ENCODE measurements at regions not wholly inside any gene's neighbourhood (a gene's known extent, or its start where the extent isn't known, plus 50 kb on each side); places are given as distances from the start of the nearest gene placed in this dataset.

DNA sequence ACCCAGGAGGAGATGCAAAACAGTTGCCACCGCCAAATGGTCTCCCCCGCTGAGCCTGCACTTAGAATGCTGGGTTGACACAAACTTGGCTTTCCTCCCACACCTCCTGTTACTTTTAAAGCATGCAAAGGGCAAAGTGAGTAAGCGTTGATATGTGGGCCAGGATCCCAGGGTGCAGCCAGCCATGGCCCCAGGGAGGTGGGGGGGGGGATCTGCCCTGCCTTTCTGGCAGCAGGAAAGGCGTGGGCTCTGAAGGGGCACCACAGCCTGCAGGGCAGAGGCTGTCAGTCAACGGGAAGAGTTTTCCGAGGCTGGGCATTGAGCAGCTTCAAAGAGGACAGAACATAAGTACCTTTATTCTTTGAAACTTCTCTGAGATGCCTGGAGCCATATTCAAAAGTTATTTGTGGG, 142.3 kb downstream of the ABCC12 start:
- no peaks in the 10 kb centered on the region for H3K36me3 Mint-ChIP-seq (ENCODE audit: insufficient read depth, unreplicated experiment)
- no peak overlapping the region for H3K4me3 Mint-ChIP-seq (ENCODE audit: unreplicated experiment)
- Histone ChIP-seq H3K36me3 (ENCODE audit: control insufficient read depth, insufficient read depth, low read length) (no peaks in the 10 kb centered on the region), H3K4me1 (no peaks in the 10 kb centered on the region), H3K4me3 (ENCODE audit: low read depth, low read length) (no peak overlapping the region), H3K9me3 (no peaks in the 10 kb centered on the region), H3K27me3 (replicated peaks; ENCODE audit: control insufficient read depth, insufficient read depth, low read length) (no peaks in the 10 kb centered on the region)
- no peak for DNase-seq
- ChIA-PET CTCF (no interaction called here), POLR2A (no interaction called here)
- BruUV-seq (replicated peaks), result no TSS peak
- H3K27ac Mint-ChIP-seq (ENCODE audit: unreplicated experiment), result no peak overlapping the region
- intact Hi-C loops (cut with micrococcal nuclease; ENCODE audit: unreplicated experiment), result no loop called here
- TF ChIP-seq, protein P1, sequence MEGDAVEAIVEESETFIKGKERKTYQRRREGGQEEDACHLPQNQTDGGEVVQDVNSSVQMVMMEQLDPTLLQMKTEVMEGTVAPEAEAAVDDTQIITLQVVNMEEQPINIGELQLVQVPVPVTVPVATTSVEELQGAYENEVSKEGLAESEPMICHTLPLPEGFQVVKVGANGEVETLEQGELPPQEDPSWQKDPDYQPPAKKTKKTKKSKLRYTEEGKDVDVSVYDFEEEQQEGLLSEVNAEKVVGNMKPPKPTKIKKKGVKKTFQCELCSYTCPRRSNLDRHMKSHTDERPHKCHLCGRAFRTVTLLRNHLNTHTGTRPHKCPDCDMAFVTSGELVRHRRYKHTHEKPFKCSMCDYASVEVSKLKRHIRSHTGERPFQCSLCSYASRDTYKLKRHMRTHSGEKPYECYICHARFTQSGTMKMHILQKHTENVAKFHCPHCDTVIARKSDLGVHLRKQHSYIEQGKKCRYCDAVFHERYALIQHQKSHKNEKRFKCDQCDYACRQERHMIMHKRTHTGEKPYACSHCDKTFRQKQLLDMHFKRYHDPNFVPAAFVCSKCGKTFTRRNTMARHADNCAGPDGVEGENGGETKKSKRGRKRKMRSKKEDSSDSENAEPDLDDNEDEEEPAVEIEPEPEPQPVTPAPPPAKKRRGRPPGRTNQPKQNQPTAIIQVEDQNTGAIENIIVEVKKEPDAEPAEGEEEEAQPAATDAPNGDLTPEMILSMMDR (IDR thresholded peaks at IDR 0.05; ENCODE audit: insufficient read depth in 1 of 2, low read depth in 1 of 2, low read length in 1 of 2, severe bottlenecking in 1 of 2, unreplicated experiment in 1 of 2), result no peak
- peaks cover 2% of the 10 kb centered on the region for H3K27me3 Mint-ChIP-seq (ENCODE audit: insufficient read depth, unreplicated experiment)
- no peaks in the 10 kb centered on the region for H3K4me1 Mint-ChIP-seq (ENCODE audit: low read depth, unreplicated experiment)
- H3K9me3 Mint-ChIP-seq (ENCODE audit: unreplicated experiment), result no peaks in the 10 kb centered on the region

DNA sequence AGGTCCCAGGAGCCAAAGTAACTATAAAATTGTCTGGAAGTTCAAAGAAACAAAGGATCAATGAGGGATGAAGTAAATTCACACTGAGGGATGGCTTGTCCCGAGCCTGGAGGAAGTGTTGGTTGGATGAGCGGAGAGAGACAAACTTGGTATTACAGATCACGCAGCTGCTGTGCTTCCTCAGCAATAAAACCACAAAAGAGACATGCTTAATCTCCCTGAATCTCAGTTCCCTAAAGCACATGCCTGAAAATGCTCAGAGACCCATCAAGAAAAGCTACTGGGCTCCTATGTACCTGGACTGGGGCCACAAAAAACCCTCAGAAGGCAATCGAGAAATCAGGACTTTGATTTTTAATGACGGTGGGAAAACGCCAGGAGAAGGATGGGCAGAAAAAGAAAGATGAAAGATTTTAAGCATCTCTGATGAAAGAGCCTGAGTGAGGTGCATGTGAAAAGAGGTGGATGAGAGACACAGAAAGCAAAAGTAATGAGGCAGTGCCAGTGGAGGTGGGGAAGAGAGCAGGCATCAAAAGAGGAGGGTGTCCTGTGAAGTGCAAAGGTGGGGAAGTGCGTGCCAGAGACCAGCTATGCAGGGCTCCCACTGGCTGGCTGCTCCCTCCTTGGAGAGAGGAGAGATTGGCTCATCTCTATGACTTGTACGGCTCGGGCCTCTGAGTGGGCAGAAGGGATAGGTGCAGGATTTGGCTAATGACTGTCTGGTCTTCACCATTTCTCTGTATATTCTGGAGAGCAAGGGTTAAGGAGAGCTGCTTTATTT, 143.7 kb downstream of the ABCC12 start:
- TF ChIP-seq, protein P1 (IDR thresholded peaks at IDR 0.05; ENCODE audit: insufficient read depth in 1 of 2, low read depth in 1 of 2, low read length in 1 of 2, severe bottlenecking in 1 of 2, unreplicated experiment in 1 of 2), result no peak
- Histone ChIP-seq H3K4me1 (no peaks in the 10 kb centered on the region), H3K4me3 (ENCODE audit: low read depth, low read length) (no peak overlapping the region), H3K27me3 (replicated peaks; ENCODE audit: control insufficient read depth, insufficient read depth, low read length) (no peaks in the 10 kb centered on the region), H3K36me3 (ENCODE audit: control insufficient read depth, insufficient read depth, low read length) (no peaks in the 10 kb centered on the region), H3K9me3 (no peaks in the 10 kb centered on the region)
- no peak overlapping the region for H3K27ac Mint-ChIP-seq (ENCODE audit: unreplicated experiment)
- H3K27me3 Mint-ChIP-seq (ENCODE audit: insufficient read depth, unreplicated experiment), result peaks cover 2% of the 10 kb centered on the region
- CTCF ChIA-PET, result no interaction called here
- no peaks in the 10 kb centered on the region for H3K4me1 Mint-ChIP-seq (ENCODE audit: low read depth, unreplicated experiment)
- no peak for DNase-seq
- no peaks in the 10 kb centered on the region for H3K9me3 Mint-ChIP-seq (ENCODE audit: unreplicated experiment)
- no peaks in the 10 kb centered on the region for H3K36me3 Mint-ChIP-seq (ENCODE audit: insufficient read depth, unreplicated experiment)
- BruUV-seq (replicated peaks), result no TSS peak
- intact Hi-C loops (cut with micrococcal nuclease; ENCODE audit: unreplicated experiment), result no loop called here
- POLR2A ChIA-PET, result no interaction called here
- H3K4me3 Mint-ChIP-seq (ENCODE audit: unreplicated experiment), result no peak overlapping the region

DNA sequence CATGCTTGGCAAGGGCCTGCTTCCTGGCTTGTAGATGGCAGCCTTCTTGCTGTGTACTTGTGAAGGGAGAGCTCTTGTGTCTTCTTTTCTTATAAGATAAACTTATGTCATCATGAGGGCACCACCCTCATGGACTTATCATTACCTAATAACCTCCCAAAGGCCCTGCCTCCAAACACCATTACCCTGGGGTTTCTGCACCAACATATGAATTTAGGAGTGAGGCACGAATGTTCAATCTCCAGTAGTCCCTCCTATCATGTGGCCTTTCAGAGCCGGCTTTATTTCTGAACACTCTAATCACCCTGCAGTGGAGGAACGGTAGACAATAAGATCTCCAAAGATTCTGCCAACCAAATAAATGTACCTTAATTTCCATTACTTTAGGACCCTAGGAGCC, 144.3 kb downstream of the ABCC12 start:
- DNase-seq, result no peak
- Mint-ChIP-seq H3K27ac (ENCODE audit: unreplicated experiment) (no peak overlapping the region), H3K36me3 (ENCODE audit: insufficient read depth, unreplicated experiment) (no peaks in the 10 kb centered on the region), H3K4me1 (ENCODE audit: low read depth, unreplicated experiment) (no peaks in the 10 kb centered on the region), H3K27me3 (ENCODE audit: insufficient read depth, unreplicated experiment) (peaks cover 2% of the 10 kb centered on the region), H3K4me3 (ENCODE audit: unreplicated experiment) (no peak overlapping the region), H3K9me3 (ENCODE audit: unreplicated experiment) (no peaks in the 10 kb centered on the region)
- ChIA-PET CTCF (no interaction called here), POLR2A (no interaction called here)
- no peaks in the 10 kb centered on the region for H3K4me1 ChIP-seq
- no peaks in the 10 kb centered on the region for H3K36me3 ChIP-seq (ENCODE audit: control insufficient read depth, insufficient read depth, low read length)
- H3K27me3 ChIP-seq (replicated peaks; ENCODE audit: control insufficient read depth, insufficient read depth, low read length), result no peaks in the 10 kb centered on the region
- H3K9me3 ChIP-seq, result no peaks in the 10 kb centered on the region
- BruUV-seq (replicated peaks), result no TSS peak
- TF ChIP-seq, protein P1 (IDR thresholded peaks at IDR 0.05; ENCODE audit: insufficient read depth in 1 of 2, low read depth in 1 of 2, low read length in 1 of 2, severe bottlenecking in 1 of 2, unreplicated experiment in 1 of 2), result no peak
- no peak overlapping the region for H3K4me3 ChIP-seq (ENCODE audit: low read depth, low read length)
- intact Hi-C loops (cut with micrococcal nuclease; ENCODE audit: unreplicated experiment), result no loop called here

Data from Caco-2 (cell line).